ENCODE measurements at regions not wholly inside any gene's neighbourhood (a gene's known extent, or its start where the extent isn't known, plus 50 kb on each side); places are given as distances from the start of the nearest gene placed in this dataset.

GRCh38 chr4:151558496-151559113 lies 149.6 kb downstream of the FHIP1A start:
- H3K4me2 ChIP-seq: no peak overlapping the region
- H3K9me3 Mint-ChIP-seq: no peaks in the 10 kb centered on the region
- H3K4me1 Mint-ChIP-seq: peaks cover 23% of the 10 kb centered on the region
- peaks cover 2% of the 10 kb centered on the region for H3K27me3 Mint-ChIP-seq (ENCODE audit: insufficient read depth, low read depth)
- H2AFZ ChIP-seq (replicated peaks): no peak overlapping the region
- no peak overlapping the region for H3K9ac ChIP-seq
- no peak overlapping the region for H3K27ac ChIP-seq
- TF ChIP-seq CTCF (IDR thresholded peaks at IDR 0.05) (no peak), EZH2 (IDR thresholded peaks at IDR 0.05) (no peak), EZH2phosphoT487 (IDR thresholded peaks at IDR 0.05) (no peak)
- no peaks in the 10 kb centered on the region for H3K36me3 ChIP-seq
- H3K4me3 ChIP-seq: no peak overlapping the region
- DNase-seq (ENCODE audit: low spot score): no peak
- H3K4me3 Mint-ChIP-seq: no peak overlapping the region
- no peak overlapping the region for H3K27ac Mint-ChIP-seq
- peaks cover 20% of the 10 kb centered on the region for H3K4me1 ChIP-seq
- H4K20me1 ChIP-seq (ENCODE audit: low read depth): no peaks in the 10 kb centered on the region
- H3K9me3 ChIP-seq (ENCODE audit: low read depth): no peaks in the 10 kb centered on the region
- no peaks in the 10 kb centered on the region for H3F3A ChIP-seq (ENCODE audit: low read depth)
- no peaks in the 10 kb centered on the region for H3K27me3 ChIP-seq
- no peaks in the 10 kb centered on the region for H3K36me3 Mint-ChIP-seq
- no peaks in the 10 kb centered on the region for H3K79me2 ChIP-seq (ENCODE audit: low read depth)

- Histone ChIP-seq H2AFZ (replicated peaks) (no peak overlapping the region), H3K27me3 (no peaks in the 10 kb centered on the region), H3K9me3 (ENCODE audit: low read depth) (no peaks in the 10 kb centered on the region), H3K4me2 (no peak overlapping the region), H3K4me3 (no peak overlapping the region), H3K4me1 (peaks cover 19% of the 10 kb centered on the region), H3K27ac (no peak overlapping the region), H3K36me3 (no peaks in the 10 kb centered on the region), H3F3A (ENCODE audit: low read depth) (no peaks in the 10 kb centered on the region), H3K79me2 (ENCODE audit: low read depth) (no peaks in the 10 kb centered on the region), H3K9ac (no peak overlapping the region), H4K20me1 (ENCODE audit: low read depth) (no peaks in the 10 kb centered on the region)
- Mint-ChIP-seq H3K27me3 (ENCODE audit: insufficient read depth, low read depth) (peaks cover 2% of the 10 kb centered on the region), H3K4me3 (no peak overlapping the region), H3K27ac (no peak overlapping the region), H3K4me1 (peaks cover 15% of the 10 kb centered on the region), H3K9me3 (no peaks in the 10 kb centered on the region), H3K36me3 (no peaks in the 10 kb centered on the region)
- no peak for DNase-seq (ENCODE audit: low spot score)
- TF ChIP-seq CTCF (IDR thresholded peaks at IDR 0.05) (no peak), EZH2 (IDR thresholded peaks at IDR 0.05) (no peak), EZH2phosphoT487 (IDR thresholded peaks at IDR 0.05) (no peak)
Observed at GRCh38 chr4:151559595-151559994, 150.6 kb downstream of the FHIP1A start.

- Histone ChIP-seq H3F3A (ENCODE audit: low read depth) (no peaks in the 10 kb centered on the region), H3K36me3 (no peaks in the 10 kb centered on the region), H2AFZ (replicated peaks) (no peak overlapping the region), H3K27ac (no peak overlapping the region), H3K9me3 (ENCODE audit: low read depth) (no peaks in the 10 kb centered on the region), H3K4me1 (peaks cover 12% of the 10 kb centered on the region), H3K27me3 (no peaks in the 10 kb centered on the region), H3K4me2 (peak overlapping the region; percentile 28), H3K79me2 (ENCODE audit: low read depth) (no peaks in the 10 kb centered on the region), H3K9ac (no peak overlapping the region), H3K4me3 (no peak overlapping the region), H4K20me1 (ENCODE audit: low read depth) (no peaks in the 10 kb centered on the region)
- H3K4me1 Mint-ChIP-seq: peaks cover 4% of the 10 kb centered on the region
- H3K27ac Mint-ChIP-seq: no peak overlapping the region
- H3K27me3 Mint-ChIP-seq (ENCODE audit: insufficient read depth, low read depth): no peaks in the 10 kb centered on the region
- H3K9me3 Mint-ChIP-seq: no peaks in the 10 kb centered on the region
- TF ChIP-seq EZH2 (IDR thresholded peaks at IDR 0.05) (no peak), EZH2phosphoT487 (IDR thresholded peaks at IDR 0.05) (no peak), CTCF (IDR thresholded peaks at IDR 0.05) (no peak)
- H3K4me3 Mint-ChIP-seq: no peak overlapping the region
- DNase-seq (ENCODE audit: low spot score): no peak
- H3K36me3 Mint-ChIP-seq: no peaks in the 10 kb centered on the region
Observed at GRCh38 chr4:151561551-151562256, 152.7 kb downstream of the FHIP1A start.

Data from neural progenitor cell (in vitro differentiated cells).